HepG2 (cell line): ENCODE measurements at regions not wholly inside any gene's neighbourhood (a gene's known extent, or its start where the extent isn't known, plus 50 kb on each side); places are given as distances from the start of the nearest gene placed in this dataset.

Experiments used
- ATAC-seq: fragments of 200-7000 bp; cut with Tn5 transposase; 3 replicates; pipeline ENCODE4 v1.9.1; 2020; ENCODE audit warnings: mild to moderate bottlenecking, moderate library complexity
- BruUV-seq: library from RNA; stranded (reverse); fragments of 400-500 nt; replicated peaks from 2 replicates; lab custom pipeline; 2021; lab: Mats Ljungman, UMichigan
- CTCF ChIA-PET: fragments of 300-600 bp; formaldehyde crosslinking; extraction: SDS; loops from one replicate; lab custom pipeline; 2021; ENCODE audit warnings: low total read pairs, inconsistent platforms, low intra/inter-chr PET ratio; lab: Yijun Ruan, JAX
- POLR2A ChIA-PET: fragments of 350-600 bp; sonication (Branson Sonifier 250); formaldehyde crosslinking; loops from one replicate; lab custom pipeline; 2020; ENCODE audit warnings: antibody characterized with exemption, inconsistent platforms; lab: Yijun Ruan, JAX
- DNase-seq: peaks from one replicate; pipeline ENCODE4 v3.0.0-alpha.2; 2015; ENCODE audit warnings: low spot score
- FAIRE-seq: peaks from 3 replicates; lab custom pipeline; 2011; peaks lifted over from hg19 to GRCh38; lab: Jason Lieb, UNC
- H2AFZ ChIP-seq: one replicate; pipeline ENCODE4 v1.6.1; 2011; ENCODE audit warnings: low read length, inconsistent platforms
- H3K27ac ChIP-seq: fragments of 300-600 bp; 3 replicates; pipeline ENCODE4 v1.8.0; 2011; ENCODE audit warnings: mixed run types, mild to moderate bottlenecking, mixed read lengths, low read length, inconsistent platforms; ENCODE audit not compliant: insufficient read depth; ENCODE audit errors: extremely low read length
- H3K27me3 ChIP-seq, 2 experiments: fragments of 200-600 bp in 1 of 2; 2 replicates in 1 of 2; 3 replicates in 1 of 2; pipeline versions ENCODE4 v1.6.0 to v1.8.0; 2011; ENCODE audit warnings: low read length in 2 of 2, mild to moderate bottlenecking in 2 of 2, moderate library complexity in 2 of 2, inconsistent platforms in 1 of 2; ENCODE audit not compliant: insufficient read depth in 2 of 2, control insufficient read depth in 1 of 2
- H3K36me3 ChIP-seq, 2 experiments: fragments of 200-600 bp in 1 of 2; replicated peaks in 1 of 2; 2 replicates in 1 of 2; 3 replicates in 1 of 2; pipeline versions ENCODE4 v1.5.1 to v1.8.0; 2011; ENCODE audit warnings: low read length in 2 of 2, inconsistent platforms in 1 of 2; ENCODE audit not compliant: insufficient read depth in 2 of 2, control insufficient read depth in 1 of 2
- H3K4me1 ChIP-seq: 2 replicates; pipeline ENCODE4 v1.5.1; 2012; ENCODE audit warnings: low read length, inconsistent platforms; ENCODE audit not compliant: insufficient read depth
- H3K4me2 ChIP-seq: 2 replicates; pipeline ENCODE4 v1.6.0; 2011; ENCODE audit warnings: low read depth, low read length, inconsistent platforms
- H3K4me3 ChIP-seq, 3 experiments: fragments of 200-600 bp in 1 of 3; sonication (generic), shearing (Covaris generic) in 1 of 3; replicated peaks in 1 of 3; 2 replicates each; pipeline ENCODE4 v1.5.1; 2011 to 2016; ENCODE audit warnings: low read length in 3 of 3, inconsistent platforms in 2 of 3, low read depth in 2 of 3, mild to moderate bottlenecking in 2 of 3, control low read depth in 1 of 3, mixed read lengths in 1 of 3; ENCODE audit not compliant: insufficient read depth in 1 of 3
- H3K79me2 ChIP-seq: one replicate; pipeline ENCODE4 v1.6.1; 2011; ENCODE audit warnings: low read length, inconsistent platforms; ENCODE audit not compliant: insufficient read depth
- H3K9ac ChIP-seq: 2 replicates; pipeline ENCODE4 v1.6.0; 2011; ENCODE audit warnings: mild to moderate bottlenecking, low read depth, low read length, inconsistent platforms; ENCODE audit not compliant: insufficient read depth
- H3K9me3 ChIP-seq: 2 replicates; pipeline ENCODE4 v1.5.1; 2012; ENCODE audit warnings: mild to moderate bottlenecking, low read length
- H4K20me1 ChIP-seq: 2 replicates; pipeline ENCODE4 v1.6.0; 2011; ENCODE audit warnings: inconsistent platforms, mild to moderate bottlenecking, low read length, moderate library complexity; ENCODE audit not compliant: insufficient read depth
- DZIP1 ChIP-seq: sonication (generic); formaldehyde crosslinking; IDR thresholded peaks from 2 replicates; pipeline ENCODE4 v1.5.0; 2020; ENCODE audit warnings: mild to moderate bottlenecking, missing genetic modification reagents
- HOXA7 ChIP-seq: sonication (generic); formaldehyde crosslinking; IDR thresholded peaks from 2 replicates; pipeline ENCODE4 v1.8.1; 2022; ENCODE audit warnings: mild to moderate bottlenecking, missing genetic modification reagents, moderate library complexity
- KAT2B ChIP-seq: fragments of 150-350 bp; IDR thresholded peaks from 2 replicates; pipeline ENCODE4 v1.6.1; 2014; ENCODE audit warnings: low read depth, low read length, borderline replicate concordance
- MEIS2 ChIP-seq: sonication (generic); formaldehyde crosslinking; IDR thresholded peaks from 2 replicates; pipeline ENCODE4 v1.9.0; 2021; ENCODE audit warnings: mild to moderate bottlenecking, missing genetic modification reagents
- PAX8 ChIP-seq: sonication (generic); formaldehyde crosslinking; IDR thresholded peaks from 2 replicates; pipeline ENCODE4 v1.8.0; 2022; ENCODE audit warnings: mild to moderate bottlenecking, missing genetic modification reagents, borderline replicate concordance
- RBM39 ChIP-seq: fragments of 200-400 bp; formaldehyde crosslinking; IDR thresholded peaks from one replicate; pipeline ENCODE4 v1.6.1; 2018; ENCODE audit warnings: antibody characterized with exemption, mild to moderate bottlenecking, low read depth, low read length; ENCODE audit not compliant: poor library complexity, severe bottlenecking
- U2AF2 ChIP-seq: fragments of 200-400 bp; formaldehyde crosslinking; IDR thresholded peaks from 2 replicates; pipeline ENCODE4 v1.6.1; 2017; ENCODE audit warnings: low read depth, mild to moderate bottlenecking, low read length
- ZNF296 ChIP-seq: sonication (generic); formaldehyde crosslinking; conservative IDR thresholded peaks from 2 replicates; pipeline ENCODE4 v1.5.0; 2020; ENCODE audit warnings: mild to moderate bottlenecking, missing genetic modification reagents
- ZNF468 ChIP-seq: sonication (generic); formaldehyde crosslinking; IDR thresholded peaks from 2 replicates; pipeline ENCODE4 v1.8.0; 2022; ENCODE audit warnings: mild to moderate bottlenecking, moderate library complexity, missing genetic modification reagents
- WGBS: methylation state at CpG from one replicate; pipeline ENCODE4 v1.1.6; 2017; ENCODE audit warnings: low lambda C conversion rate; 5-methylcytosine and 5-hydroxymethylcytosine counted together
- in situ Hi-C: cut with HindIII; loops from 2 replicates; pipeline ENCODE4 v1.10.0; 2017; ENCODE audit warnings: low pct_unique_long_range_greater_than_20kb; ENCODE audit not compliant: extremely low pct_ligation_motif_present
- intact Hi-C: fragments of 100-400 bp; cut with micrococcal nuclease; formaldehyde crosslinking; loops from one replicate; pipeline ENCODE4 v1.10.0; 2022; ENCODE audit not compliant: unreplicated experiment
- TF ChIP-seq, protein P1 (sequence below): fragments of 450-650 bp; IDR thresholded peaks from 2 replicates; pipeline ENCODE4 v1.6.1; 2016

DNA sequence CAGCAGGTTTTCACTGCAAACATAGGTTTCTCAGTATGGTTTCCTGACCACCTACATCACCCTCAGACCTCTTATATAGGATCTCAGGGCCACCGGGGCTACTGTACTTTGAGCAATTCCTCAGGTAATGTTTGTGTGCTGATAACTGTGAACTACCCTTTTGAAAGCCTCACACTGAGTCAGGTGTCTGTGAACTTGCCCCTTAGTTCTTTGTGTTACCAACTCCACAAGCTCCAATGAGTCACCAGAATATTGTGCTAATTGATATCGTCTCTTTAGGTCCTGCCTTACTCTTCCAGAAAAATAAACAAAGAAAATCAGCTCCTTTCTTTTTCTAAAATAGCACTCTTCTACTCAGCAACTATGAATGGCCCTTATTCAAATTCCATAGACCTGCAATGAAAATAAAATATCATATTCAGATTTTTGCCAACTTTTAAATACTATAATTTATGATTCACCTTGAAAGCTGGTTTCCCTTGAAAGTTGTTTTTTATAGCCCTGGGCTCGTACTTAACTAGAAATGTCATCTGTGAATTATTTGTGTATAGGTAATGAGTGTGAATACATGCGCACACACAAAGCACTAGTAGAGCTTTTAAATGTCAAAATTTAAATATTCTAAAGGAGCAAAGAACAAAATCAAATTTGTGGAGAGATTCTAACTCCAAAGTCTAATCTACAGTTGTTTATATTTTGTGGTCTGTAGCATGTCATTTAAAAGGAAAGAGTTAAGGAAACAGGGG, 88.1 kb upstream of the WARS2 start:
- TF ChIP-seq U2AF2 (no peak), RBM39 (no peak), MEIS2 (no peak), DZIP1 (CRISPR knock-in tag) (no peak), ZNF296 (CRISPR knock-in tag) (no peak), ZNF468 (no peak), PAX8 (CRISPR knock-in tag) (no peak), KAT2B (no peak), HOXA7 (CRISPR knock-in tag) (no peak)
- TF ChIP-seq, protein P1, sequence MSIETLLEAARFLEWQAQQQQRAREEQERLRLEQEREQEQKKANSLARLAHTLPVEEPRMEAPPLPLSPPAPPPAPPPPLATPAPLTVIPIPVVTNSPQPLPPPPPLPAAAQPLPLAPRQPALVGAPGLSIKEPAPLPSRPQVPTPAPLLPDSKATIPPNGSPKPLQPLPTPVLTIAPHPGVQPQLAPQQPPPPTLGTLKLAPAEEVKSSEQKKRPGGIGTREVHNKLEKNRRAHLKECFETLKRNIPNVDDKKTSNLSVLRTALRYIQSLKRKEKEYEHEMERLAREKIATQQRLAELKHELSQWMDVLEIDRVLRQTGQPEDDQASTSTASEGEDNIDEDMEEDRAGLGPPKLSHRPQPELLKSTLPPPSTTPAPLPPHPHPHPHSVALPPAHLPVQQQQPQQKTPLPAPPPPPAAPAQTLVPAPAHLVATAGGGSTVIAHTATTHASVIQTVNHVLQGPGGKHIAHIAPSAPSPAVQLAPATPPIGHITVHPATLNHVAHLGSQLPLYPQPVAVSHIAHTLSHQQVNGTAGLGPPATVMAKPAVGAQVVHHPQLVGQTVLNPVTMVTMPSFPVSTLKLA: no peak
- no TSS peak for BruUV-seq
- CTCF ChIA-PET: no interaction called here

More for the DNA sequence above, 88.1 kb upstream of the WARS2 start:
- Histone ChIP-seq H3K27ac (no peak overlapping the region), H3K9ac (no peak overlapping the region), H2AFZ (no peak overlapping the region), H3K36me3 (no peaks in the 10 kb centered on the region), H4K20me1 (no peaks in the 10 kb centered on the region), H3K27me3 (no peaks in the 10 kb centered on the region), H3K4me2 (no peak overlapping the region), H3K79me2 (no peaks in the 10 kb centered on the region), H3K4me3 (no peak overlapping the region), H3K9me3 (no peaks in the 10 kb centered on the region), H3K4me1 (no peaks in the 10 kb centered on the region)
- peak; percentile 54 for ATAC-seq
- in situ Hi-C loops: no loop called here
- intact Hi-C loops: no loop called here
- WGBS: 68% methylated on average over 4 of the region's 4 CpGs
- POLR2A ChIA-PET: no interaction called here
- no peak for FAIRE-seq
- DNase-seq: peak; percentile 4
